Endodermal cell (in vitro differentiated cells): ENCODE measurements at regions not wholly inside any gene's neighbourhood (a gene's known extent, or its start where the extent isn't known, plus 50 kb on each side); places are given as distances from the start of the nearest gene placed in this dataset.

Source experiments
- DNase-seq: peaks from one replicate; pipeline ENCODE4 v3.0.0-alpha.2; 2017
- H3K27ac ChIP-seq: 2 replicates; pipeline ENCODE4 v1.5.1; 2013; ENCODE audit warnings: mild to moderate bottlenecking, low read depth, low read length, moderate library complexity
- H3K27me3 ChIP-seq: 2 replicates; pipeline ENCODE4 v1.6.1; 2013; ENCODE audit warnings: mild to moderate bottlenecking, low read length, moderate library complexity; ENCODE audit not compliant: insufficient read depth, control insufficient read depth, poor library complexity, severe bottlenecking
- H3K36me3 ChIP-seq: 2 replicates; pipeline ENCODE4 v1.7.0; 2013; ENCODE audit warnings: mild to moderate bottlenecking, low read length, moderate library complexity; ENCODE audit not compliant: control insufficient read depth, insufficient read depth
- H3K4me1 ChIP-seq: one replicate; pipeline ENCODE4 v1.7.0; 2013; ENCODE audit warnings: low read length; ENCODE audit not compliant: control insufficient read depth, insufficient read depth
- H3K4me3 ChIP-seq: 2 replicates; pipeline ENCODE4 v1.5.1; 2013; ENCODE audit warnings: mild to moderate bottlenecking, low read length, moderate library complexity
- H3K9ac ChIP-seq: 2 replicates; pipeline ENCODE4 v1.6.1; 2013; ENCODE audit warnings: mild to moderate bottlenecking, low read length, moderate library complexity; ENCODE audit not compliant: poor library complexity, severe bottlenecking; ENCODE audit errors: extremely low read depth
- H3K9me3 ChIP-seq: 2 replicates; pipeline ENCODE4 v1.6.1; 2013; ENCODE audit warnings: mild to moderate bottlenecking, low read length, moderate library complexity; ENCODE audit not compliant: control insufficient read depth
- H3K27ac Mint-ChIP-seq: 2 replicates; pipeline ENCODE4 v1.8.0; 2020; ENCODE audit warnings: mixed read lengths
- H3K27me3 Mint-ChIP-seq: 2 replicates; pipeline ENCODE4 v1.8.0; 2021; ENCODE audit warnings: mild to moderate bottlenecking, mixed read lengths; ENCODE audit not compliant: insufficient read depth
- H3K36me3 Mint-ChIP-seq: 2 replicates; pipeline ENCODE4 v1.8.0; 2020; ENCODE audit warnings: low read depth, mixed read lengths
- H3K4me1 Mint-ChIP-seq: 2 replicates; pipeline ENCODE4 v1.8.0; 2020; ENCODE audit warnings: mixed read lengths
- H3K4me3 Mint-ChIP-seq: 2 replicates; pipeline ENCODE4 v1.8.0; 2020; ENCODE audit warnings: mild to moderate bottlenecking, moderate library complexity, mixed read lengths
- H3K9me3 Mint-ChIP-seq: 2 replicates; pipeline ENCODE4 v1.8.0; 2020; ENCODE audit warnings: mild to moderate bottlenecking, mixed read lengths
- CTCF ChIP-seq: fragments of 200-600 bp; sonication (generic); conservative IDR thresholded peaks from 2 replicates; pipeline ENCODE4 v1.5.0; 2021; ENCODE audit warnings: antibody characterized with exemption, mild to moderate bottlenecking
- WGBS, 2 experiments: methylation state at CpG; one replicate each; pipeline versions ENCODE4 v1.1.5 to v1.1.7; 2013; ENCODE audit warnings: missing lambda C conversion rate in 2 of 2, mixed read lengths in 1 of 2; ENCODE audit not compliant: insufficient coverage in 1 of 2, insufficient read length in 1 of 2; 5-methylcytosine and 5-hydroxymethylcytosine counted together

DNA sequence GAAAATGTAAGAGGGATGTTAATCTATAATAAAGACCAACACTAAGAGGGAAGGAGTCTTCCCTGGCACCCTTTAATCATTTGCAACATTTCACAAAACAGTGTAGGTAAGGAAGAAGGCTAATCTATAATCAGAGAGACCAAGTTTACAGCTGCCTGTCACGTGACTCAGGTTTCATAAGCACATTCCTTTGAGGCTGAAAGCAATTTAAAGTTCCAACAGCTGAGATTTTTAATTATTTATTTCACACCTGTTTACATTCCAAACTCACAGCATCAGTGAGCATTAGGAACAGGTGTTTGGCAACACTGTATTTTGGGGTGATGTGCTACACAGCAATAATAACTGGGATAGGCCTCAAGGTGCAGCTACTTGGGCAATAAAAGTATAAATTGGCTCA, 75.7 kb upstream of the PGBD5 start:
- no peak overlapping the region for H3K27ac ChIP-seq
- no peaks in the 10 kb centered on the region for H3K27me3 ChIP-seq
- H3K4me1 Mint-ChIP-seq: peaks cover 11% of the 10 kb centered on the region
- H3K9ac ChIP-seq: no peak overlapping the region
- H3K27me3 Mint-ChIP-seq: peaks cover 11% of the 10 kb centered on the region
- no peaks in the 10 kb centered on the region for H3K36me3 ChIP-seq
- WGBS, 2 experiments: 83% methylated on average over 1 of the region's 1 CpG; no CpG with 5 or more reads in 1 of the 2 experiments
- H3K4me3 ChIP-seq: no peak overlapping the region
- H3K4me1 ChIP-seq: peaks cover 6% of the 10 kb centered on the region
- TF ChIP-seq CTCF: no peak
- no peak for DNase-seq
- H3K9me3 Mint-ChIP-seq: peaks cover 17% of the 10 kb centered on the region
- no peak overlapping the region for H3K4me3 Mint-ChIP-seq
- H3K36me3 Mint-ChIP-seq: peaks cover 3% of the 10 kb centered on the region
- peaks cover 12% of the 10 kb centered on the region for H3K9me3 ChIP-seq
- H3K27ac Mint-ChIP-seq: no peak overlapping the region

- H3K9me3 ChIP-seq: peaks cover 12% of the 10 kb centered on the region
- no peak overlapping the region for H3K27ac Mint-ChIP-seq
- no peak overlapping the region for H3K4me3 Mint-ChIP-seq
Observed at GRCh38 chr1:230501242-230501641, 75.1 kb upstream of the PGBD5 start.

GRCh38 chr1:230500063-230500462, 73.9 kb upstream of the PGBD5 start:
- peaks cover 26% of the 10 kb centered on the region for H3K27me3 Mint-ChIP-seq
- peaks cover 5% of the 10 kb centered on the region for H3K4me1 Mint-ChIP-seq
- DNase-seq: no peak
- no peak overlapping the region for H3K27ac Mint-ChIP-seq
- H3K27me3 ChIP-seq: peaks cover 13% of the 10 kb centered on the region
- H3K9ac ChIP-seq: no peak overlapping the region
- H3K36me3 Mint-ChIP-seq: peaks cover 3% of the 10 kb centered on the region
- no peak overlapping the region for H3K4me3 ChIP-seq
- H3K9me3 ChIP-seq: peaks cover 12% of the 10 kb centered on the region
- no peaks in the 10 kb centered on the region for H3K36me3 ChIP-seq
- H3K4me3 Mint-ChIP-seq: no peak overlapping the region
- H3K27ac ChIP-seq: no peak overlapping the region
- WGBS, 2 experiments: 86% methylated on average over 1 to 3 of the region's 3 CpGs
- peaks cover 1% of the 10 kb centered on the region for H3K4me1 ChIP-seq
- H3K9me3 Mint-ChIP-seq: peaks cover 17% of the 10 kb centered on the region
- TF ChIP-seq CTCF: no peak

More at GRCh38 chr1:230501242-230501641, 75.1 kb upstream of the PGBD5 start:
- no peak for TF ChIP-seq CTCF
- Histone ChIP-seq H3K9ac (no peak overlapping the region), H3K4me1 (peaks cover 6% of the 10 kb centered on the region), H3K36me3 (no peaks in the 10 kb centered on the region), H3K27ac (no peak overlapping the region), H3K4me3 (no peak overlapping the region), H3K27me3 (peaks cover 2% of the 10 kb centered on the region)
- WGBS, 2 experiments: 84 to 90% methylated on average over 2 of the region's 2 CpGs
- no peak for DNase-seq
- H3K36me3 Mint-ChIP-seq: peaks cover 3% of the 10 kb centered on the region
- H3K4me1 Mint-ChIP-seq: peaks cover 11% of the 10 kb centered on the region
- peaks cover 15% of the 10 kb centered on the region for H3K27me3 Mint-ChIP-seq
- H3K9me3 Mint-ChIP-seq: peaks cover 17% of the 10 kb centered on the region
